ENCODE measurements at regions not wholly inside any gene's neighbourhood (a gene's known extent, or its start where the extent isn't known, plus 50 kb on each side); places are given as distances from the start of the nearest gene placed in this dataset.
"Not testable (repeated sequence)": the region's sequence is repeated elsewhere in the genome, so short reads cannot be mapped to it uniquely, and the experiment has no call there.

DNA sequence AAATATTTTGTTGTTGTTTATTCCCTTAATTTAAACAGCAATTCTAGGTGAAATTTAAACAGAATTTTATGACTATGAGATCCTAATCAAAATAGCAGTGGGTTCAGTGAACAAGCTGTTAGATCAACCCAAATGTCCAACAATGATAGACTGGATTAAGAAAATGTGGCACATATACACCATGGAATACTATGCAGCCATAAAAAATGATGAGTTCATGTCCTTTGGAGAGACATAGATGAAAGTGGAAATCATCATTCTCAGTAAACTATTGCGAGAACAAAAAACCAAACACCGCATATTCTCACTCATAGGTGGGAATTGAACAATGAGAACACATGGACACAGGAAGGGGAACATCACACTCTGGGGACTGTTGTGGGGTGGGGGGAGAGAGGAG lies 407.3 kb upstream of the ADAMTSL1 start:
- H3K4me1 ChIP-seq (ENCODE audit: insufficient read depth, low read length); POLR2A ChIA-PET; CTCF ChIA-PET; H3K27me3 ChIP-seq (ENCODE audit: insufficient read depth, low read length, poor library complexity, severe bottlenecking); H3K4me1 Mint-ChIP-seq; H3K4me3 ChIP-seq (ENCODE audit: low read length); H3K27me3 Mint-ChIP-seq; H3K9me3 ChIP-seq (ENCODE audit: low read length); H3K4me3 Mint-ChIP-seq; H3K36me3 ChIP-seq (ENCODE audit: insufficient read depth, low read length); H3K9me3 Mint-ChIP-seq; H3K27ac ChIP-seq (ENCODE audit: low read depth, low read length); H3K27ac Mint-ChIP-seq; H3K36me3 Mint-ChIP-seq; DNase-seq: not testable (repeated sequence)

- H3K27me3 ChIP-seq (ENCODE audit: insufficient read depth, low read length, poor library complexity, severe bottlenecking): no peaks in the 10 kb centered on the region
- H3K27me3 Mint-ChIP-seq: no peaks in the 10 kb centered on the region
Observed at GRCh38 chr9:18067548-18068120, 406.3 kb upstream of the ADAMTSL1 start.

GRCh38 chr9:18068900-18069299 lies 405.1 kb upstream of the ADAMTSL1 start:
- Mint-ChIP-seq H3K36me3 (no peaks in the 10 kb centered on the region), H3K4me3 (no peak overlapping the region), H3K4me1 (no peaks in the 10 kb centered on the region), H3K27me3 (no peaks in the 10 kb centered on the region), H3K9me3 (peaks cover 0 to 8% (median 4%) of the 10 kb centered on the region in 5 donors), H3K27ac (no peak overlapping the region)
- ChIA-PET CTCF (no interaction called here), POLR2A (no interaction called here)
- Histone ChIP-seq H3K4me3 (ENCODE audit: low read length) (no peak overlapping the region), H3K27me3 (ENCODE audit: insufficient read depth, low read length, poor library complexity, severe bottlenecking) (no peaks in the 10 kb centered on the region), H3K9me3 (ENCODE audit: low read length) (no peaks in the 10 kb centered on the region), H3K36me3 (ENCODE audit: insufficient read depth, low read length) (no peaks in the 10 kb centered on the region), H3K27ac (ENCODE audit: low read depth, low read length) (no peak overlapping the region), H3K4me1 (ENCODE audit: insufficient read depth, low read length) (no peaks in the 10 kb centered on the region)
- DNase-seq: no peak

More at GRCh38 chr9:18067548-18068120, 406.3 kb upstream of the ADAMTSL1 start:
- Histone ChIP-seq H3K9me3 (ENCODE audit: low read length) (no peaks in the 10 kb centered on the region), H3K27ac (ENCODE audit: low read depth, low read length) (no peak overlapping the region), H3K4me3 (ENCODE audit: low read length) (no peak overlapping the region), H3K36me3 (ENCODE audit: insufficient read depth, low read length) (no peaks in the 10 kb centered on the region), H3K4me1 (ENCODE audit: insufficient read depth, low read length) (no peaks in the 10 kb centered on the region)
- H3K27ac Mint-ChIP-seq: no peak overlapping the region
- no peaks in the 10 kb centered on the region for H3K36me3 Mint-ChIP-seq
- H3K4me1 Mint-ChIP-seq: no peaks in the 10 kb centered on the region
- H3K4me3 Mint-ChIP-seq: no peak overlapping the region
- ChIA-PET CTCF (no interaction called here), POLR2A (no interaction called here)
- peaks cover 0 to 8% (median 4%) of the 10 kb centered on the region in 5 donors for H3K9me3 Mint-ChIP-seq
- no peak for DNase-seq

DNA sequence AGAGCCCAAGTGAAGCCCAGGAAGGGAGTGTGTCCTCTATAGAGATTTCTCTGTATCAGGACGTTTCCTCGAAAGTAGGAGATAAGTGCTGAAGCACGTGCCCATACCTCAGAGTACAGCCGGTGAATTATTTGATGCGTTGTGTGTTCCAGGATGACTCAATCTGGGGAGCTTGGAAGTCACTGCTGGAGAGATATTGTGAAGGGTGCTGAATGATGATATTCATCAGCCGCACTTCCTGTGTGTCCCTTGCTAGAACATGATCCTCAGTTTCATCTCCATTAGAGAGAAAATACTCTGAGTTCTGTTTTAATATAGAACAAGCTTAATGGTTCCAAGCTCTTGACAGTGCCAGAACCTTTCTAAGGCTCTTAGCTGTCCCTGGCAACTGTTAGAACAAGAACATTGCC lies 402.3 kb upstream of the ADAMTSL1 start:
- Histone ChIP-seq H3K4me3 (ENCODE audit: low read length) (no peak overlapping the region), H3K27me3 (ENCODE audit: insufficient read depth, low read length, poor library complexity, severe bottlenecking) (no peaks in the 10 kb centered on the region), H3K36me3 (ENCODE audit: insufficient read depth, low read length) (no peaks in the 10 kb centered on the region), H3K4me1 (ENCODE audit: insufficient read depth, low read length) (no peaks in the 10 kb centered on the region), H3K9me3 (ENCODE audit: low read length) (no peaks in the 10 kb centered on the region), H3K27ac (ENCODE audit: low read depth, low read length) (no peak overlapping the region)
- H3K27ac Mint-ChIP-seq: no peak overlapping the region
- peaks cover 0 to 4% (median 0%) of the 10 kb centered on the region in 5 donors for H3K9me3 Mint-ChIP-seq
- H3K27me3 Mint-ChIP-seq: no peaks in the 10 kb centered on the region
- ChIA-PET CTCF (no interaction called here), POLR2A (no interaction called here)
- no peaks in the 10 kb centered on the region for H3K36me3 Mint-ChIP-seq
- DNase-seq: no peak
- no peaks in the 10 kb centered on the region for H3K4me1 Mint-ChIP-seq
- no peak overlapping the region for H3K4me3 Mint-ChIP-seq

DNA sequence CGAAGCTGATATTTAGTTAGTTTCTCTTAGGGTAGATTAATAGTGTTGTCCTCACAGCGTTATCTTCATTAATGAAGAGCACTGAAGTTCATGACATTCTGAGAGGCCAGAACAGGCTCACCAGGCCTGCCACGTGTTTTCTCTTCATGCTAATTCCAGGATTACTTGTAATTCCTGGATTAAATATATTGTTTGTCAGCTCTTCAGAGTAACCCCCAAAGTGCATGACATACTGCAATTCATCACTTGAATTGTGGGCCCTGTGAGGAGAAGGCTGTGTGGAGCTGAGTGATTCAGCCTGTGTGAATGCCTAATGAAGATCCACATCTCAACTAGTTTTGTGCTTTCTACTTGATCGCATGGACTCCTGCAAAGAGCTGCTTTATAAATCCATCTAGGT lies 401.0 kb upstream of the ADAMTSL1 start:
- Mint-ChIP-seq H3K4me1 (no peaks in the 10 kb centered on the region), H3K4me3 (no peak overlapping the region), H3K27ac (no peak overlapping the region), H3K27me3 (no peaks in the 10 kb centered on the region), H3K36me3 (no peaks in the 10 kb centered on the region), H3K9me3 (peaks cover 0 to 3% (median 0%) of the 10 kb centered on the region in 5 donors)
- no peak overlapping the region for H3K4me3 ChIP-seq (ENCODE audit: low read length)
- ChIA-PET POLR2A (no interaction called here), CTCF (no interaction called here)
- H3K9me3 ChIP-seq (ENCODE audit: low read length): no peaks in the 10 kb centered on the region
- DNase-seq: no peak
- H3K27ac ChIP-seq (ENCODE audit: low read depth, low read length): no peak overlapping the region
- no peaks in the 10 kb centered on the region for H3K36me3 ChIP-seq (ENCODE audit: insufficient read depth, low read length)
- no peaks in the 10 kb centered on the region for H3K4me1 ChIP-seq (ENCODE audit: insufficient read depth, low read length)
- no peaks in the 10 kb centered on the region for H3K27me3 ChIP-seq (ENCODE audit: insufficient read depth, low read length, poor library complexity, severe bottlenecking)

DNA sequence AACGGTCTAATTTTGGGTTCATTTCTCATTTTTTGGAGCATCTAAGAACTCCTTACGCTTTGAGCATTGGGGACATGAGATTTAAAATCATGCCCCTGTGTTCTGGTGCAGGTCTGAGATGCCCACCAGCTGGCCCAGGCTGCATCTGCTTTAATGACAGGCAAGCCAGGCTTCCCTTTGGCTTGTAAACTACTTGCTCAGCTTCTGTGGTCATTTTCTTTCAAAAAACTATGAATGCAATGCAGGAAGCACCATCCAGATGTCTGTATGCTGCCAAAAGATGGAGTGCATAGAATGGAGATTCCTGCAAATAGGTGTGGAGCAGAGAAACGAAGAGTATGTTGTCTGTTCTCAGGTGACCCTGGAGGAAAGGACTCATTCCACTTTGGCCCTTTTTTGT lies 399.9 kb upstream of the ADAMTSL1 start:
- Mint-ChIP-seq H3K27ac (no peak overlapping the region), H3K27me3 (no peaks in the 10 kb centered on the region), H3K4me3 (no peak overlapping the region), H3K4me1 (no peaks in the 10 kb centered on the region), H3K36me3 (no peaks in the 10 kb centered on the region), H3K9me3 (peaks cover 0 to 3% (median 2%) of the 10 kb centered on the region in 5 donors)
- DNase-seq: no peak
- no peaks in the 10 kb centered on the region for H3K4me1 ChIP-seq (ENCODE audit: insufficient read depth, low read length)
- H3K27ac ChIP-seq (ENCODE audit: low read depth, low read length): no peak overlapping the region
- ChIA-PET POLR2A (no interaction called here), CTCF (no interaction called here)
- H3K27me3 ChIP-seq (ENCODE audit: insufficient read depth, low read length, poor library complexity, severe bottlenecking): no peaks in the 10 kb centered on the region
- H3K4me3 ChIP-seq (ENCODE audit: low read length): no peak overlapping the region
- no peaks in the 10 kb centered on the region for H3K36me3 ChIP-seq (ENCODE audit: insufficient read depth, low read length)
- H3K9me3 ChIP-seq (ENCODE audit: low read length): no peaks in the 10 kb centered on the region

DNA sequence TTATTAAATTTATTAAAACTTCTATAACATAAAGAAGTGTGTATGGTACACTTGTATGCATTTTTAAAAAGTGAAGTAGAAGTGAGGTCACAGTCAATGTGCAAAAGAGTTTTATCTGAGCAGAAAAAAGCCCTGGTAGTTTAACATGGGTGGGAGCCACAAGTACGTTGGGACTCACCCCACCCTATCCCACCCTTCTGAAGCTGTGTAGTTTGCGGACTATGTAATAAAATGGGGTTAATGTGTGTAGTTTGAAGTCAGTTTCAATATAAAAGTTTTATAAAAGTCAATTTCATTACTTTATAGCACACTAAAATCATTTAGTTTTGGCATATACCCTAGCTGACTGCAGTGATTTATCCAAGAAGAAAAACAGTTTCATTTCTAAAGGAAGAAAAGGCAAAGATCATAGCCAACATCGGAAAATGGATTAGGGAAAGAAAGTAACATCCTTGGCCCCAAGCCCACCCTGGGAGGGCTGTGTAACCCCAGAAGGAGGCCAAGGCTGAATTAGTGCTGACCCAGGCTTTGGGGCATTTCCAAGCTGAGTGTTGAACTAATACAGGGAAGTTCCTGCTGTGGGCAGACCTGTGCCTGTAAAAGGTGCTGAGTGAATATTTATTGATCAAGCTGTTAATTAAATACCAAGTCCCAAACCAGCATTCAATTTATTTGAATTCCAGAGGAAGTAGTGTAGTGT lies 398.6 kb upstream of the ADAMTSL1 start:
- H3K4me1 ChIP-seq (ENCODE audit: insufficient read depth, low read length): no peaks in the 10 kb centered on the region
- H3K27ac ChIP-seq (ENCODE audit: low read depth, low read length): no peak overlapping the region
- Mint-ChIP-seq H3K27me3 (no peaks in the 10 kb centered on the region), H3K4me1 (no peaks in the 10 kb centered on the region), H3K27ac (no peak overlapping the region), H3K4me3 (no peak overlapping the region), H3K36me3 (no peaks in the 10 kb centered on the region), H3K9me3 (peaks cover 0 to 7% (median 2%) of the 10 kb centered on the region in 5 donors)
- no peak for DNase-seq
- CTCF ChIA-PET: no interaction called here
- H3K4me3 ChIP-seq (ENCODE audit: low read length): no peak overlapping the region
- no peaks in the 10 kb centered on the region for H3K9me3 ChIP-seq (ENCODE audit: low read length)
- no peaks in the 10 kb centered on the region for H3K36me3 ChIP-seq (ENCODE audit: insufficient read depth, low read length)
- POLR2A ChIA-PET: no interaction called here
- no peaks in the 10 kb centered on the region for H3K27me3 ChIP-seq (ENCODE audit: insufficient read depth, low read length, poor library complexity, severe bottlenecking)

- Mint-ChIP-seq H3K9me3 (peaks cover 0 to 8% (median 2%) of the 10 kb centered on the region in 5 donors), H3K27me3 (no peaks in the 10 kb centered on the region), H3K27ac (no peak overlapping the region), H3K4me1 (no peaks in the 10 kb centered on the region), H3K36me3 (no peaks in the 10 kb centered on the region), H3K4me3 (no peak overlapping the region)
- no peaks in the 10 kb centered on the region for H3K27me3 ChIP-seq (ENCODE audit: insufficient read depth, low read length, poor library complexity, severe bottlenecking)
- no peaks in the 10 kb centered on the region for H3K4me1 ChIP-seq (ENCODE audit: insufficient read depth, low read length)
- no peak overlapping the region for H3K27ac ChIP-seq (ENCODE audit: low read depth, low read length)
- no peak overlapping the region for H3K4me3 ChIP-seq (ENCODE audit: low read length)
- POLR2A ChIA-PET: no interaction called here
- no peaks in the 10 kb centered on the region for H3K36me3 ChIP-seq (ENCODE audit: insufficient read depth, low read length)
- H3K9me3 ChIP-seq (ENCODE audit: low read length): no peaks in the 10 kb centered on the region
- DNase-seq: no peak
- CTCF ChIA-PET: no interaction called here
Observed at GRCh38 chr9:18077941-18078678, 395.8 kb upstream of the ADAMTSL1 start.
